ENCODE measurements at regions not wholly inside any gene's neighbourhood (a gene's known extent, or its start where the extent isn't known, plus 50 kb on each side); places are given as distances from the start of the nearest gene placed in this dataset.

DNA sequence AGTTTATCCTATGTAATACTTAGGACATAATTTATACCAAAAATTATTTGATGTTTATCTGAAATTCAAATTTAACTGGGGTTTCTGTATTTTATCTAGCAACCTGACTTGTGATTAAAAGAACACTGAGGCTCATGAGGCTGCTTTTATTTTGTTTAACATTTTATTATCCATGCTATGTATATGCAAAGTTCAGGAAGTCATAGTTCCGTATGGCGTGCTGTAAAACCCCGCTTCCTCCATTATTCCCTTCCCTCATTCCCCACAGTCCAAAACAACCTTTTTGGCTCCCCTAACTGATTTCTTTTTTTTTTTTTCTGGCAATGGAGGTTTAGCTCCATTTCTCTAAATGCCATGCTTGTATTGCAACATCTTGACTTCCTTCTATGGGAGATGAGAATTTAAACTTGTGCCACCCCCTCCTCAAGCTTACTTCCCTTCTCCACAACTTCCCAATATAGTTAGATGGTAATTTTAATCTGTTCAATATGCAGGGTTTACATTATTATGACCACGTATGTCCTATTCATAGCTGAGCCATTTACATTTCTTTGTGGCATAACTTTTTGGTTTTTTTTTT is 138.0 kb upstream of the DNAH14 start:
- no peak for DNase-seq (ENCODE audit: low read depth)
- TF ChIP-seq, protein P1, sequence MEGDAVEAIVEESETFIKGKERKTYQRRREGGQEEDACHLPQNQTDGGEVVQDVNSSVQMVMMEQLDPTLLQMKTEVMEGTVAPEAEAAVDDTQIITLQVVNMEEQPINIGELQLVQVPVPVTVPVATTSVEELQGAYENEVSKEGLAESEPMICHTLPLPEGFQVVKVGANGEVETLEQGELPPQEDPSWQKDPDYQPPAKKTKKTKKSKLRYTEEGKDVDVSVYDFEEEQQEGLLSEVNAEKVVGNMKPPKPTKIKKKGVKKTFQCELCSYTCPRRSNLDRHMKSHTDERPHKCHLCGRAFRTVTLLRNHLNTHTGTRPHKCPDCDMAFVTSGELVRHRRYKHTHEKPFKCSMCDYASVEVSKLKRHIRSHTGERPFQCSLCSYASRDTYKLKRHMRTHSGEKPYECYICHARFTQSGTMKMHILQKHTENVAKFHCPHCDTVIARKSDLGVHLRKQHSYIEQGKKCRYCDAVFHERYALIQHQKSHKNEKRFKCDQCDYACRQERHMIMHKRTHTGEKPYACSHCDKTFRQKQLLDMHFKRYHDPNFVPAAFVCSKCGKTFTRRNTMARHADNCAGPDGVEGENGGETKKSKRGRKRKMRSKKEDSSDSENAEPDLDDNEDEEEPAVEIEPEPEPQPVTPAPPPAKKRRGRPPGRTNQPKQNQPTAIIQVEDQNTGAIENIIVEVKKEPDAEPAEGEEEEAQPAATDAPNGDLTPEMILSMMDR (IDR thresholded peaks at IDR 0.05; ENCODE audit: insufficient read depth, low read length) = no peak
- no peak overlapping the region for H3K4me3 ChIP-seq (ENCODE audit: low read depth, low read length)

- no peak overlapping the region for H3K4me3 ChIP-seq (ENCODE audit: low read depth, low read length)
- no peak for DNase-seq (ENCODE audit: low read depth)
- TF ChIP-seq, protein P1 (IDR thresholded peaks at IDR 0.05; ENCODE audit: insufficient read depth, low read length) = no peak
These were observed 133.9 kb upstream of the DNAH14 start for GRCh38 chr1:224795591-224795990.

DNA sequence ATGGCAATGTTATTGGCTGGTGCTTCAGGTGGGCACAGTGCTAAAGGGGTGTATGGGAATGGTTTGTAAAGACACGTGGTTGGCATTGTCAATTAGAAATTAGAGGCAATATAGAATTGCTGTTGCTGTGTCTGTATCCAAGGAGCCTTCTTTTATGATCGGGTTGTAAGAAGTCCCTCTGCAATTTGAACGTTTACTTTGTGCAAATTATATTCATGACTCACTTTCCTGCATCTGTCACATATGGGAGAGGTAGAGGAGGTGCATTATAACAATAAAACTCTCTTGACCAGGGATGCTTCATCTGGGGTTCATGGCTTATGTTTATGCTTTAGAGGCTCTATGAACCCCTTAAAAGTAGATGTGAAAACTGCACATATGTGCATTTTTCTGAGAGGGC is 130.4 kb upstream of the DNAH14 start:
- H3K4me3 ChIP-seq (ENCODE audit: low read depth, low read length) = no peak overlapping the region
- no peak for DNase-seq (ENCODE audit: low read depth)
- TF ChIP-seq, protein P1 (IDR thresholded peaks at IDR 0.05; ENCODE audit: insufficient read depth, low read length) = no peak

GRCh38 chr1:224800486-224801119 is 128.9 kb upstream of the DNAH14 start:
- TF ChIP-seq, protein P1 (IDR thresholded peaks at IDR 0.05; ENCODE audit: insufficient read depth, low read length) = no peak
- DNase-seq (ENCODE audit: low read depth) = no peak

DNA sequence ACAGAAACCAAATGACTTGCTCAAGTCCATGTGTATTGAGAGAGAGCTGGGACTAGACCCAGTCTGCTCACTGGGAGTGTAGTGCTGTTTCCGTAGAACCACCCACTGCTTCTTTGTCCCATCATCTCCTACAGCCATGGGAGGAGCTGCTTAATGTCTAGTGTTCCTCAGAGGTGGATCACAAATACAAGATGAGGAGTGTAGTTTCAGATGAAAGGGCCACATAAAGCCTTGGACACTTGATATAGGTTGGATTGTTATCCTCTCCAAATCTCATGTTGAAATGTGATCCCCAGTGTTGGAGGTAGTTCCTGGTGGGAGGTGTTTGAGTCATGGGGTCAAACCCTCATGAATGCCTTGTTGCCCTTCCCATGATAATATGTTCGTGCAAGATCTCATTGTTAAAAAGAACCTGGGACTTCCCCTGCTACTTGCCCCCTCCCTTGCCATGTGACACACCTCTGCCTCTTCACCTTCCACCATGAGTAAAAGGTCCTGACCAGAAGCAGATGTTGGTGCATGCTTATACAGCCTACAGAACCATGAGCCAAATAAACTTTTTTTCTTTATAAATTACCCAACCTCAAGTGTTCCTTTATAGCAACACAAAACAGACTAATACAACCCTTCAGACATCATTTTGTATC is 127.5 kb upstream of the DNAH14 start:
- H3K4me3 ChIP-seq (ENCODE audit: low read depth, low read length) = no peak overlapping the region
- DNase-seq (ENCODE audit: low read depth) = no peak
- TF ChIP-seq, protein P1 (IDR thresholded peaks at IDR 0.05; ENCODE audit: insufficient read depth, low read length) = no peak

More at GRCh38 chr1:224800486-224801119, 128.9 kb upstream of the DNAH14 start:
- H3K4me3 ChIP-seq (ENCODE audit: low read depth, low read length) = no peak overlapping the region

GRCh38 chr1:224802617-224803016 is 126.9 kb upstream of the DNAH14 start:
- no peak overlapping the region for H3K4me3 ChIP-seq (ENCODE audit: low read depth, low read length)
- DNase-seq (ENCODE audit: low read depth) = no peak
- TF ChIP-seq, protein P1 (IDR thresholded peaks at IDR 0.05; ENCODE audit: insufficient read depth, low read length) = no peak
